HG02885 (cell line): ENCODE measurements at regions not wholly inside any gene's neighbourhood (a gene's known extent, or its start where the extent isn't known, plus 50 kb on each side); places are given as distances from the start of the nearest gene placed in this dataset.
A peak's percentile ranks its signal among the peaks of the same experiment; 100 is the strongest.

Source experiments
- ATAC-seq: cut with Tn5 transposase; IDR thresholded peaks from one replicate; pipeline ENCODE4 v1.9.1; 2021; ENCODE audit warnings: mild to moderate bottlenecking; ENCODE audit not compliant: unreplicated experiment, poor library complexity

DNA sequence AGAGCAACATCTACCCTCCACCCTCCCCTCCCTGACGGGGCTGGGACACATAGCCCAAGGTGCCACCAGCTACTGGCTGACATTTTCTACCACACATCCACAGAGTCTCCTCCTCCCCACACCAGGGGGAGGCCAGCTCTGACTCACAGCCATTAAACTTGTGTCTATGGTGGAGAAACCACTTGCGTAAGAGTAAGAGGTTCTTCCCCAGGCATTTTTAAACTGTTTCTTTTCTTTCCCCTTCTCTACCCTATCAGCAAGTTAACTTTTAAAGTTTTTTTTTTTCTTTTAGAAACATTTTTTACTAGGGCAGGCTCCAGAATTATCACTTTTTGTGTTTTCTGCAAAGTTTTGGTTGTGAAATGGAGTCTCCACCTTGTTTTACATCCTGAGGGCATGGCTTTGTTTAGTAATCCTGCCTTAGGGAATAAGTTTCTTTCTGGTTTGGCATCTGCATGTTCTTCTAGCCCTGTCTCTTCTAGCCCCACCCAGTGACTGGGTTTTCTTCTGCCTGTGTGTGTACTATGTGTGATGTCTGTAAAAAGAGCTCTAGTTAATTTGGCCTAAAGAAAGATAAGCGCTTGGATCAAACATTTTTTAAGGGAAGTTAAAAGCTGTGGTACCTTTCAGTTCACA, 148.8 kb upstream of the GADL1 start:
- ATAC-seq: no peak

DNA sequence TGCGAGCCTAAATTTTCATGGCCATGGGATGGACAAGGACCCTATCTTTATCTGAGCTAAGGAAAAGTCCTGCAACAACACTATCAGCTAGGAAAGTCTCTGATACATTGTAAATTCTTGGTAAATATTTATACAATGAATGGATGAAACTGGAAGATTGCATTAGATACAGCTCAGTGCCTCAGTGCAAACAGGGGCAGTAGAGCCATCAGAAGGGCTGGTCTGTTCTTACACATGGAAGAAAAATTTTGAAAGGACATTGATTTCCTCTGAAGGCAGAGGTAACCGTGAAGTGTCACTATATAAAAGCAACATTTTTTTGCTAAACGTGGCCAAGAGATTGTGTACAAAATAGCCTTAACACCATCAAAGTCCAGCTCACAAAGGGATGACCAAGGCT, 153.2 kb upstream of the GADL1 start:
- ATAC-seq: no peak

GRCh38 chr3:31048143-31048542, 153.7 kb upstream of the GADL1 start:
- ATAC-seq: no peak

DNA sequence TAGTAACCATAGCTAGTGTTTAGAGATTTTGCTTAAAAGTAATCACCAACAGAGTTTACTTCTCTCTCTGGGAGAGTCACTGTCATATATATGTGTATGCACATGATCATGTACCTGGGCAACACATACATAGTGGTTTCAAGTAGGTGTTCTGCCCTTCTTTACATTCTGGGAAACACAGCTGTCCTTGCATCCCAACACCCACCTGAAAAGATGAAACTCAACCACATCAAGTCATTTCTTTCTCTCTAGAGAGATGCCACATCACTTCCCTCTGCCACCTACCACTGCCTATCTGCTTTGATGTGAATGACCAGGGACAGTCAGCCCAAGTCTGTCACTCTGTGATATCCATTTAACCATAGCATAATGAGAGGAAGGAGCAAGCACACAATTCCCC, 155.8 kb upstream of the GADL1 start:
- ATAC-seq: no peak

DNA sequence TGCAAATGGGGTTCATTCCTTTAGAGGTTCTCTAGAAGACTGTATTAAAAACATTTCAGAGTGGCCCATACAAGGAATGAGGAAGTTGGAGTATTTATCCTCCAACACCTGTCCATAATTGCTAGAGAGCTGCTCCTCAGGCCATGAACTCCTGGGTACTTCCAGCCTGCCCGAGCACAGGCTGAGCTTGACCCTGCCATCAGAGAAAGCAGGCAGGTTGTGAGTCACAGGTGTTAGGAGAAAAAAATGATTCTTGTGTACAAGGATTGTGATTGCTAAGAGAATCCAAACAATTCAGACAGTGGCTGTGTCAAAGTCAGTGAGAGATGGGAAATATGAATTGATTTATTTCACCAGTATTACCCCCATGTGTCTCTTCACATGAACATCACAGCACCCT, 156.8 kb upstream of the GADL1 start:
- ATAC-seq: no peak

DNA sequence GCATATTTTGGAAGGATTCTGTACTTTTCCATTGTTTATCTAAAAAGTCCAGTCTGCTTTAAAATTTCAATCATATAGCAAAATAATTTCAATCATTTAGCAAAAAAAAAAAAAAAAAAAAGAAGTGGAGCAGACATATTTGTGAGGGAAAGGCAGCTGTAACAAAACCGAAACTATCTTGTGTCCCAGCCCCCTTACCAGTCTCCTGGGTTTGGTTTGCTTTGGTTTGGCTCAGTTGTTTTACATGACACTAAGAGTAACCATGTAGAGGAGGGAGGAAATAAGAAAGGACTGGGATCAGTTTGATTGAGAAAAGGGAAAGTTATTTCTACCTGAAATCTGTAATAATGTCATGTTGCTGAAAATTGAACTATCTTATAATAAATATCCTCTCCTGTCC, 158.8 kb upstream of the GADL1 start:
- ATAC-seq: no peak

DNA sequence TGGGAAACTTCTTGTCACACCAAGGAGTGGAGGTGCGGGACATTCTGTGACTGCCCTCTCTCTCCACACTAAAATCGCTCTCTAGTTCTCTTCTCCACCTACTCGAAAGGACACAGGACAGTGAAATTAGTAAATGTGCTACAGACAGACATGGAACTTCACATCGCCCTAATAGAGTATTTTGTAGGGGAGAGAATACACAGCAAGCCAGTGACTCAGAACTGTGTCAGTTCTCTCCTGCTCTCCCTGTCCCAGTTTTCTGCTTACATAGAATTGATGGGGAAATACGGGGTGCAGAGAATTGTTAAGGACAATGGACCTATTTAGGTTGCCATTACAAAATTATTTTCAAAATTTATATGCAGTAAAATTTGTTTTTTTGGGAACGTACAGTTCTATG, 159.6 kb upstream of the GADL1 start:
- ATAC-seq: no peak

DNA sequence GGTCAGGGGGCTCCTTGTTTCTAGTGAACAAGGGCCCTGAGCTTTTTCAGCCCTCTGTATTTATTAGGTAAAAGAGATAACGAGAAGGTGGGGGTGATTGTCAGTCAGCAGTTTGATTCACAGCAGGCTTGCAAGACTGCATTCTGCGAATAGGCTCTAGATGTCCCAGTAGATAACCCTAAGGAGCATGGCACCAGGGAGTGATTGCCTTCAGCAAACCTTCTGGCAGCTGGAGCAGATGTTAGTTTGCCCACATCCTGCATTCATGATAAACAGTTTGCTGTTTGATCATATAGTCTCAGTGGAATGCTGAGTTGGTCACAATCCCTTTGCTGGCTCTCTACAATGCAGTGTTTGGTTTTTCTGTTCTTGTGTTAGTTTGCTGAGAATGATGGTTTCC, 161.3 kb upstream of the GADL1 start:
- ATAC-seq: no peak

DNA sequence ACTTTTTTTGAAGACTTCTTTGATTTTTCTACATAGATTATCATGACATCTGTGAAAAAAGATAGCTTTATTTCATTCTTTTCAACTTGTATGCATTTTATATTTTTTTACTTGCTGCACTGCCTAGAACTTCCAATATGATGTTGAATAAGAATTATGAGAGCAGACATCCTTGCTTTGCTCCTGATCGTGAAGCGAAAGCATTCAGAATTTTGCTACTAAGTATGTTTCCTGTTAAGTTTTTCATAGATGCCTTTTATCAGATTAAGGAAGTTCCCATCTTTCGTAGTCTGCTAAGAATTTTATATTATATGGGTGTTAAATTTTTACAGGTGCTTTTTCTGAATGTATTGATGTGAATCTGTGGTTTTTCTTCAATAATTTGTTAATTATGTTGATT, 163.4 kb upstream of the GADL1 start:
- ATAC-seq: no peak

- ATAC-seq: no peak
These were observed 169.6 kb upstream of the GADL1 start for GRCh38 chr3:31064021-31064420.

GRCh38 chr3:31065765-31066164, 171.3 kb upstream of the GADL1 start:
- ATAC-seq: no peak

GRCh38 chr3:31067004-31067403, 172.5 kb upstream of the GADL1 start:
- ATAC-seq: no peak

- ATAC-seq: no peak
These were observed 181.0 kb upstream of the GADL1 start for GRCh38 chr3:31075471-31075870.

- ATAC-seq: no peak
These were observed 181.4 kb upstream of the GADL1 start for GRCh38 chr3:31075876-31076275.

DNA sequence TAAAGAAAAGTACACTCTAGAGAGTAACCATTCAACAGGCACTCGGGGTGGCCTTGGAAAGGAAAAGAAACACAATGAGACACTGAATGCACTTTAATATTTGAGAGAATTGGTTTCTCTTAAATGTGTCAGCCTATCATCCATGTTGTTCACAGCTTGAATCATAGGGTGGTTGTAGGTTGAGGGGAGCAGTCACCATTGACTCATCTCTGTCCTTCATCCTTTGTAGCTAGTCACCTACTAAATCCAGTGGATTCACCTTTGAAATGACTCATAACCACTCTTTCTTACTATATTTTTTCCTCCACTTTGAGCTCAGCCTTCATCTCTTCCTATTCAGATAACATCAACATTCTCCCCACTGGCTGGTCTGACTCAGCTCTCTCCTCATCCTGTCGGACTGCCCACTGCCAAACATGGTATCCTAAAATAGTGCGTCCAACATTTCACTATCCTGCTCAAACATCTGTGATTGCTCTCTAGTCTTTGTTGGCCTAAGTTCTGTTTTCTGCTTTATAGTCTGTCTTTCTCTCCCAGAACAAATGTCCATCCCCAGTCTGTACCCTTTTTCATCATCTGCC, 182.7 kb upstream of the GADL1 start:
- peak; percentile 66 for ATAC-seq

- no peak for ATAC-seq
These were observed 183.4 kb upstream of the GADL1 start for GRCh38 chr3:31077826-31078225.

DNA sequence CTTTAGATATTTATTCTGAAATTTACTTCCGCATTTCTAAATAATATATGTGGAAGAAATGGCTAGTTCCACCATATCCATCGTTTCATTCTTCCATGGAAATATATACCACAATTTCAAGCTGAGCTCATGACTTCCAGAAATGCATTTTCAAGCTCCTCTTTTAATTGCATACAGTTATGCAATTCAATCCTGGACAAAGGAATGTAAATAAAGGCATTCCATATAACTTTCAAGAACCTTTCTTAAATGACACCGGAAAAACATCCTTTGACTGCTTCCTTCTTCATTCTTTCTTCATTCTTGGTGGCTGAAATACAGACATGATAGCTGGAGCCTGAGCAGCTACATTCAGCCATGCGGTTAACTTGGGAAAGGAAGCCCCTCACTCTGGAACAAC, 185.2 kb upstream of the GADL1 start:
- no peak for ATAC-seq

GRCh38 chr3:31081018-31081662, 186.7 kb upstream of the GADL1 start:
- no peak for ATAC-seq

GRCh38 chr3:31086148-31086547, 191.7 kb upstream of the GADL1 start:
- ATAC-seq: no peak

DNA sequence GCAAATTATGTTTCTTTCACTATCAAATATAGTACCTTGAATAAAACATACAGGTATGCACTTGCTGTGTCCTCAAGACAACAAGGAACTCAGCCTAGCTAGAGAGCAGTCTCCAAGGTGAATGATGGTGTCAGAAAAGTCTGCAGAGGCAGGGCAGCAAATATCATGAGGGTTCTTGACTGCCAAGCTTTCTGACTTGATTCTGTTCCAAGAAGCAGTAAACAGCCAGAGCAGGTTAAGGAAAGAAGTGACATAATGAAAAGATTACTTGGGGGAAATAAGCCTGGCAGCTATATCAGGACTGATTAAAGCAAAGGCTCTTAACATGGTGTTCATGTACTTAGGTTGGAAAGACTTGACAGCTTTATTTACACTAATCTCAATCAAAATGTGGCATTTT, 192.2 kb upstream of the GADL1 start:
- no peak for ATAC-seq

- no peak for ATAC-seq
These were observed 197.3 kb upstream of the GADL1 start for GRCh38 chr3:31091748-31092147.
